ENCODE measurements at regions not wholly inside any gene's neighbourhood (a gene's known extent, or its start where the extent isn't known, plus 50 kb on each side); places are given as distances from the start of the nearest gene placed in this dataset.

GRCh38 chr17:36683387-36683786, 82.0 kb downstream of the MRM1 start:
- TF ChIP-seq CTCF (IDR thresholded peaks at IDR 0.05) (no peak), POLR2A (IDR thresholded peaks at IDR 0.05) (no peak)

Data from adrenal gland (tissue), 5 donors.